ENCODE measurements at regions not wholly inside any gene's neighbourhood (a gene's known extent, or its start where the extent isn't known, plus 50 kb on each side); places are given as distances from the start of the nearest gene placed in this dataset.

DNA sequence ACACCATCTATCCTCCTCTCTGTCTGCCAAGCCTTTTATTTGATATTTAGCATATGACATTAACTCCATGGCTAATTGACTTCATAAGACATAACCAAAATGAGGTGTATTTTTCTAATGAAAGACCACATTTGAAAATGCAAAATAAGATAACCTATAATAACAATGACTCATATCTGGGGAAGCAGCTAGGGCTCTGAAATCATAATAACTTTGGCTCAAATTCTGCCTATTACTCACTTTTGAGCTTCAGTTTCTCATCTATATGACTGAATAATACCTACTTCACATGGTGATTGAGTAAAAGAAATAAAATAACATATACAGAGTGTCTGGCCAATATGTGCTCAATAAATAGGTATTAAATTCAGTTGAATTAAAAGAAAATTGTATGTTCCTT lies 1419.8 kb upstream of the TENM4 start:
- no peak for DNase-seq (ENCODE audit: low read depth, low spot score)

DNA sequence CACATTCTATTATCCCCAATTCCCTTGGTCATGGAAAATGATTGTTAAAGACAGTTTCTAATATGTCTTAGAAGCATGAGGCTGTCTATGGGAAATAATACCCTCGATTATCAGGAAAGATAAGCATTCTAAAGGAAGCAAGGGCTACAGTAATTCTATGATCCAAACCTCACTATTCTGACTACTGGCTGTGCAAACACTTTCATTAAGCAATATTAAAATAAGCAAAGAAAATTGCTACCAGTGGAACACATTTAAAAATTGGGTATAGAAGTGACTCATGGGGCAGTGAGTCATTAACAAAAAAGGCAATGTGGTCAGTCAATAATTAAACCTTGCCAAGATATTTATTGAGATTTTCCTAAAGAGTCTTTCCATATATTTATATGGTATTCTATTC lies 1415.2 kb upstream of the TENM4 start:
- DNase-seq (ENCODE audit: low read depth, low spot score), result no peak

DNA sequence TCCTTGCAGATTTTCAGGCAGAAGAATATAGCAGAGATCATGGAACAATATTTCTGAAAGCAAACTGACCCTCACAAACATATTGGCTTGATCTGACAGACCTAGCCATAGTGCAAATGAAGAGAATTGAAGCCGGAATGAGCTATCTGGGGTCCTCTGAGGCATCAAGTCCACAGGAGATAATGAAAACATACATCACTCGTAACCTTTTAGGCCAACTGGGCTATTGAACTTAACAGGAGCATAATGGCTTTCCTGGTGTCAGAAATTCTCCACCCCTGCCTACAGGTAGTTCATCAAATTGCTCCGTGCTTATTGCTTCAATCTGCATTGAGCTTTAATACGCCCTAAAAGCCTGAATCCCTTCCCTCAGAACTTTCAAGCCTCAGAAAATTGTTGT lies 1414.6 kb upstream of the TENM4 start:
- no peak for DNase-seq (ENCODE audit: low read depth, low spot score)

DNA sequence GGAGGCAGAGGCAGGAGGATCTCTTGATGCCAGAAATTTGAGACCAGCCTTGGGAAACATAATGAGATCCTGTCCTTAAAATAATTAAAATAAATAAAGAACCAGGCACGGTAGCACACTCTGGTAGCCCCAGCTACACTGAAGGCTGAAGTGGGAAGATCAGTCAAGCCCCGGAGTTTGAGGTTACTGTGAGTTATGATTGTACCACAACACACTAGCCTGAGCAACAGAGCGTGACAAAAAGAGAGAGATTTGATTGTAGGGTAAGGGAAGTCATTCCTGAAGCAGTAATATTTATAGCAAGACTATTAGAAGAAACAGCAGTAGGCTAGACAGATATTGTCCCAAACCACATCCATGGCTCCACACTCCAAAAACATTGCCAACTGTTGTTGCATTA lies 1408.4 kb upstream of the TENM4 start:
- DNase-seq (ENCODE audit: low read depth, low spot score), result no peak

DNA sequence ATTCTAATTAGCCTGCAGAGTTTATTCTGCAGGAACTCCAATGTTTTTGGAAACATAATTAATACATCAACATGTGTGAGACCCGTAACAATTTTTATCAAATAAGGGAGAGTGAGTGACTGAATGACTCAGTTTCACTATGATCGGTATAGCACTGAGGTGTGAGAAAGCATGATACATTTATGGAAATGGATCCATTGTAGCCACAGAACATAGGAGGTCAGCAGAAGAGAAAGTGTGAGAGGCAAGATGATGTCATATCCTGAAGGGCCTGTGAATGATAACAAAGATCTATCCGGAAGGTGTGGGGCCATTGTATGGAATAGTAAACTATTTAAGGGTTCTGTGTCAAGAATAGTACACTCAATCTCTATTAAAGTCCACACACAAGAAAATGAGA lies 1406.1 kb upstream of the TENM4 start:
- no peak for DNase-seq (ENCODE audit: low read depth, low spot score)

DNA sequence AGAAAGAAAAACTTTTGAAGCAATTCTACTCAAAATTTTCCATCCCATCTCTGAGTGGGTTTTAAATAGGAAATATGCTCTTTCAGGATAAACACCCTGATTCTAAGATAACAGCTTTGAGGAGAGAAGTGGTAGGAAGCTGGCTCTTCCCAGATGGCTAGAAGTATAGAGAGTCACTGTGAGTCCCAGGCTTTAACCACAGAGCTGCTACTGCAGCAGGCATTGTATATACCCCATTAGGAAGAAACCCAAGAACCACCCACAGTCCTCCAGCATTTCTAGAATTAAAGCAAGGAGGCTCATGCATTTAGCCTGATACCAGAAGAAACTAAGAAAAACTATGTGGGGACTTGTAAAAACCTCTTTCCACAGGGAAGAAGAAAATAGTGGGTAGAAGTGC lies 1405.6 kb upstream of the TENM4 start:
- no peak for DNase-seq (ENCODE audit: low read depth, low spot score)

DNA sequence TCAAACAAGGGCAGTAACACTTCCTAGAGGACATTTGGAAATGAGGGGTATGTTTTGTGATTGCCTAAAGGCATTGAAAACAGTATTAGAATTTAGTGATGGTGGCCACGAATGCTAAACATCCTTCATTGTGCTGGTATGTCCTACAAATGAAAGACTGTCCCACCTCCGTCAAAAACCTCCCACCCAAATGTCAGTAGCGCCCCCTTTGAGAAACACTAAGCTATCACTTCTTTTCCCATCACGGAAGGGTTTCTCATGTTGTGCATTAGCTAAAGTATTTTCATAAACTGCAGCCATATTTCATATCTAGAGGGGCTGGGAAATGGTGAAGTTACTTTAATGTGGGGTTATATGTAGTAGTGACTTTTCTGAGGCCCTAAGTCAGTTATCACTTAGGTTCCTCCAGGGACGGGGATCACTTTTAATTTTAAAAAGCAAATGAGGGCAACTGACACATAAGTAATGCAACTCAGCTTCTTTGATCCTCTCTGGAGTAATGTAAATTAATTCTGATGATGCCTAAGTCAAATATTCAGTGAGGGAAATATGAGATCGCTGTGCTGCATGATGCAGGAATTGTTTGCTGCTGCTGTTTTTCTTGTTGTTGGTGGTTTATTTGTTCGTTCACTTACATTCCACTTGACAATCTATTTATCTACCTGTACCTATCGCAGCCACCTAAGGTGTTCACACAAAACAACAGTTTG lies 1403.4 kb upstream of the TENM4 start:
- no peak for DNase-seq (ENCODE audit: low read depth, low spot score)

DNA sequence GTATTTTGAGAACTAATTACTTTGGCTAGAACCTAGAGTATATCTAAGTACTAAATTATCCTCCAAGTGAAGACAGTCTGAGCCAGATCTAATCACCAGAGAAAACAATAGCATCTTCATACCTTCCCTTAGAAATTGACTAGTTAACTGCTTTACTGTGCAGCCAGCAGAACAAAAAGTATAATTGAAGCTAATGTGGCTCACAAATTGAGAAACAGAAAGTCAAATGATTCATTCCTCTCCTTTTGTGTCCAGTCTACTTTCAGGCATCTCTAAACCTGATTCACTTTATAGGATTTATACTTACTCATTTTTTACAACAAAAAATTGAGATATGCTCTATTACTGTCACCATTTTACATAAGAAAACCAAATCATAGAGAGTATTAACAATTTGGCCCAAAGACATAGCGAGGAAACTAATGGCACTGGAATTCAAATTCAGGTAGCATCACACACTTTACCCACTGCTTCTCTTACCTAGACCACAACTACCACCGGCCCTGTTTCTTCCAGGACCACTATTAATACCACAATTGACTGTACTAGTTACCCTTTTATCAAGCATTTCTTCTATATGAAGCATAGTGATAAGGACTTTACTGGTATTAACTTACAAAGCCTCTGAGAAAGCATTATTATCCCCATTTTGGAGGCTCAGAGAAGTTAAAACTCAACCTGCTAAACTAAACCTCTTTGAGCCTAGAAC lies 1402.6 kb upstream of the TENM4 start:
- DNase-seq (ENCODE audit: low read depth, low spot score), result no peak

DNA sequence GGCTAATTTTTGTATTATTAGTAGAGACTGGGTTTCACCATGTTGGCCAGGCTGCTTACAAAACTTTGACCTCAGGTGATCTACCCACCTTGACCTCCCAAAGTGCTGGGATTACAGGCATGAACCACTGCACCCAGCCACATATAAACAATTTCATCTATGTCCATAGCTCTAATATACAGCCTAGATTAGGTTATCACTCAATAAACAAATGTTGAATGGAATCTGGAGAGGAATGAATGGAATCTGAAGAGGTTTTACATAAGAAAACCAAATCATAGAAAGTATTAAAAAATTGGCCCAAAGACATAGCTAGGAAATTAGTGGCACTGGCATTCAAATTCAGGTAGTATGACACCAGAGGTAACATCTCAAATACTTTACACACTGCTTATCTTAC lies 1401.4 kb upstream of the TENM4 start:
- no peak for DNase-seq (ENCODE audit: low read depth, low spot score)

DNA sequence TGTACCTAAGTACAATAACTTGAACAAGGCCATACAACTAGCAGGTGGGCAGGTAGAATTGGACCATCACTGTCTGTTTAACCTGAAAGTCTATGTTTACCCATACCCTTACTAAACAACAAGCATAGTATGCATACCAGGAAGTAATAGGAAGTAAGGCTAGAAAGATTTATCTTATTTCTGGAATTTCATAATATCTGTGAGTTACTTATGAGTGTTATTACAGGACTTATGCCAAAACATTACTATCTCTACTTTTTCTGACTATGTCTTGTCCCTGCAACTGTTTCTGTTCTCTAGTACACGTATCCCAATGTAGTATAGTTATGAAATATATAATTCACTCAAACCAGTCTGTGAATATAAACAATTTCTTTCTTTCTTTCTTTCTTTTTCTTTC lies 1400.8 kb upstream of the TENM4 start:
- DNase-seq (ENCODE audit: low read depth, low spot score), result no peak

DNA sequence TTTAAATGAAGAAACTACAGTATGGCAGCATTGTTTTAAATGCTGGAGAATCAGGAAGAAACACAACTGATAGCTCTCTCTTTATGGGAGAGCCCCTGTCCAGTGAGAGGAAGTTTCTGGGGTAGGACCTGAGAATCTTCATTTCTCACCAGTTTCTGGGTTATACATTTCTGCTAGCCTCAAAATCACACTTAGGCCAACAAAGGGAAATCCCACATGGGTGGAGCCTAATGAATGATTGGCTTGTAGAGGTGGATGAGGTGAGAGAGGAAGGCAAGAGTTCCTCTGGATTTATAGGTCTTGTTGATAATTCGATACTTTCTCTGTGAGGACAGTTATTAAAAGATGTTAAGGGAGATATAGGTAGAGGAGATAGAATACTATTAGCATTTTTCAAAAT lies 1397.3 kb upstream of the TENM4 start:
- DNase-seq (ENCODE audit: low read depth, low spot score), result no peak

DNA sequence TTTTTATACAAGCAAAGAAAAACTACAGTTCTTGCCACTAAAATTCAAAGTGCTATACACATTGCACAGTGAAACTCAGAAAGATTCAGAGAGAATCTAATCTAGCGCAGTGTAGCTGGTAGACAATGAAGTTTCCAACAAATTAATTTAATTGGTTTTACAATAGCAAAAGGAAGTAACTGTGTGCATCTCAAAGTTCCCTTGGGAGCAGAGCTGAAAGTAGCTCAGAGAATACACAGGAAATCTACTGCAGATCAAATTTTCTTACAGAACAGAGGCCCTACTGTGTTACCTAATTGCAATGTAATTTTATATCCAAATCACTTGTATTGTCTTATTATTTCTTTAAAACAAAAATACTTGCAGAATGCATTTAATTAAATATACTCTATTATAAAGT lies 1396.2 kb upstream of the TENM4 start:
- no peak for DNase-seq (ENCODE audit: low read depth, low spot score)

DNA sequence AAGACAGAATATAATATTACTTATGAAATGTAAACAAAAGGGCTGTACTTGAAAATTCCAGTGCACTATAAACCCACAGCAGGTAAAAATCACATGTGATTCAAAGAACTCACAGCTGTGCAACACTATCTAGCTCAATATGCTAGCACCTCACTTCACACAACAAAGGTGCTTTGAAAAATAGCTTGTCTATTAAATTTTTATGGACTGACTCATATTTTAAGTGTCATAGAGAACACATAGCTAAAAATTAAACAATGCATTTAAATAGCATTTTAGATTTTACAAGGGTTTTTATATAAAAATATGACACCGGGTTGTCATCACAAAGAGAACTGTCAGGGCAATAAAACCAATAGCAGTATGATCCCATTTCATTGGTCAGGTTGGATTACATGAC lies 1390.5 kb upstream of the TENM4 start:
- no peak for DNase-seq (ENCODE audit: low read depth, low spot score)

DNA sequence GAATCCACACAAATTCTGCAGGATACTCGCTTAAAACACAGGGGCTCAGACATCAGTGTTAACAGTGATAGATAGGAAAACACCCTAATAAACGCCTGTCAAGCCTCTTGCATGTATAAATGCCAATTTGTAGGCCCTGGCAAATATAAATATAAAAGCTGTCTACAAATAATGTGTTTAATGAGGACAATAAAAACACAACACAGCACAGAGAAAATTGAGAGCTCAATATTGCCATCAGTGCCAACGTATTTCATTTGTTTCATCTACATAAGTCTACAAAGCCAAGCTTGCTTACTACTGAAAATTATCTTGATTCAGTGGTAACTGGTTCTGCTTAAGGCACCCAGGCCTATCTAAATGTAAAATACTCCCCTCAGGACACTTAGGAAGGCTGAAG lies 1387.0 kb upstream of the TENM4 start:
- DNase-seq (ENCODE audit: low read depth, low spot score), result no peak

DNA sequence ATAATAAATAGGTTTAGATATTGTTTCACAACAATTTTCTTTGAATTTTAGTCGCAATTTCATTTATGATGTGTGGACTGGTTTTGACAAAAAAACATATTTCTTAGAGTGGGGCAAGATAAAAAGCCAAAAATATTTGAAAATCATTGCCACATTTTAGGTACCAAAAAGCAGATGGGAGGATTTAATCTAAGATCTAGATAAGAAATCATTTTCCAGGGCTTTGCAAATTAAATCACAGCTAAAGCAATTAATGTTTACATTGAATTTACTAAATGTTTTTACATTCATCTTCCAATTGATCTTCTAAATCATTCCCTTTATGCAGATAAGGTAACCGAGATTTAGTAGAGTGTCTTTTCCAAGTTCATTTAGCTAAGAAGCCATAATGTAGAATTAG lies 1386.0 kb upstream of the TENM4 start:
- DNase-seq (ENCODE audit: low read depth, low spot score), result no peak

DNA sequence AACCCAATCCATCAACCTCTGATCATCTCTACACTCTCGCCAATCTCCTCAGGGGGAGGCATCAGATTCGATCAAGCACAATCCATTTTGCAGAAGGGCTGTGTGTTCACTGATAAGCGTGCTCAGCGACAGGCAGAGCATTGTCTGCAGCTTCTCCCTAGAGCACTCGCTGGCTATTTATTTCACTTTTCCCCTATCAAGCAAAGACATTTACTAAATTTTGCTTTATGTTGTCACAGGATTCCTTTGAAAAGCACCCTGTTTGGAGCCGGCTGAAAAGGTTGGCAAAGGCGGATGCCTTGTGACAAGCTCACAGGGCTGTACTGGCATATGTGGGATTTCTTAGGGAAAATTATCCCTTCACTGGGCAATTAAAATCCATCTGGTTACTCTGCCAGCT lies 1381.5 kb upstream of the TENM4 start:
- DNase-seq (ENCODE audit: low read depth, low spot score), result no peak

DNA sequence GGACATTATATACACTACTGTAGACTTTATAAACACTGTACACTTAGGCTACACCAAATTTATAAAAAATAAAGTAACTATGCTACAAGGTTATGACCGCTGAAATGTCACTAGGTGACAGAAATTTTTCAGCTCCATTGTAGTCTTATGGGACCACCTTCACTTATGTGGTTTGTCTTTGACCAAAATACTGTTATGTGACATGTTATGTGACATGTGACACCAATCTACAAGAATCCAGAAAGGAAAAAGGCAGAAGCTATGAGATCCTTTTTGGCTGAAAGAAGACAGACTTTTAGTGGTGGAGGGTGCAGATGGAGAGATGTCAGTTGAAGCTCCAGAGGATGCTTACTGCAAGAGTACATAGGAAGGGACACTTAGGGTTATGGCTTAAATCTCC lies 1378.4 kb upstream of the TENM4 start:
- DNase-seq (ENCODE audit: low read depth, low spot score), result no peak

DNA sequence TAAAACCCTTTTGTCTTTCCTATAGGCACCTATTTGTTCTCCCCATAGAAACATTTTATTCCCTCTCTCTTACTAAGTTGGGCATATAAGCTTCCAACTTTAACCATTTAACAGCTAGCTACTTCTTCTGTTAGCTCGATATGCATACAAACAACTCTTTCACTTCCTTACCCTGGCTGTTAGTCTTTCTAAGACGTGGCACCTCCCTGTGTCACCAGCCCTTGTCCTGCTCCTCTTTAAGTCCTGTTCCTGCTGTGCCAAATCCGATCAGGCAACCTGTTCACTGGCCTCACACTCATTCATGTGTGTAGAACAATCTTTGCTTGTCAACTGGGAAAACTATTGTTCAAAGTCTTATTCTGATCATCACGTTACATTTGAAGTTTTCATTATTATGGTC lies 1376.1 kb upstream of the TENM4 start:
- DNase-seq (ENCODE audit: low read depth, low spot score), result no peak

DNA sequence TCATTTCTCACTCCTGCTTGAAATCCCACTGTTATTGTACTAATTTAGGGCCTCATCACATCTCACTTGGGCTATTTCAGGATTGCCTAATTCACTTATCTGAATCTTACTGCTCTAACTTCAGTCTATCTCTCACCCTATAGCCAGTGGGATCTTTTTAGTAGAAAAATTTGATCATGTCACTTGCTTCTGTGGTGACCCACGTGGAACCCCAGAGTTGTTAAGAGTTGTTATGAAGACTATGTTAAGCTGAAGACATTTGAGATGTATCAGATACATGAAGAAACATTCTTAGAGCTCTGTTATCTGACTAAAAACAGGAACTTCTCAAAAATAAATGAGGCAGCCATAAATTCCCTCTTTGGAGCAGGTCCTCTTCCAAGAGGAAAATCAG lies 1375.6 kb upstream of the TENM4 start:
- DNase-seq (ENCODE audit: low read depth, low spot score), result no peak

DNA sequence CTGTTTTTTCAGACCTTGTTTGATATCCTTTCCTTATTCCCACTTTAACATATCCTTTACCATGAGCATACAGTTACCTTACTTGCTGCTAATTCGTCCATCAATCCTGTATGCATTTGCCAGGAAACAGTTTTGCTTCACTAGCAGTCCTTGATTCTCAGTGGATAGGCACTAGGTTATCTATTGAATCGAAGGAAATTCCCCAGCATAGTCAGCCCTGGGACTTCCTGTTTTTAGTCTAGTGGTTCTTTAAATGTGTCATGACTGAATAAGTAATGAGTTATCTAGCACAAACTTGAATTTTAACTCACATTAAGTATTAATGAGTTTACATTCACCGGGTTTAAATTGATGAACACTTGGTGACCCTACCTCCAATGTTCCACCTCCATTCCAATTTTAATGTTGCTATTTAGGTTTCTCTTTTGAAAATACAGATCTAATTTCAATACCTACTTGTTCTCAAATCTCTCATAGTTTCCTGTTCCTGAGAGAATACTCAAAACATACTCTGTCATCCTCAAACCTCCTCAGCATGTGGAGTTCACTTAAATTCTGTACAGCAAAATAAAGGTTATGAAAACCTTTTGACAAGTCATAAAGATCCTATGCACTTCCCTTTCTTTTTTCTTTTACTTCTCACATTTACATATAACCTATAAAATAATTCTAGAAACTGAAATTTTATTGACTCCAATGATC lies 1375.1 kb upstream of the TENM4 start:
- no peak for DNase-seq (ENCODE audit: low read depth, low spot score)

DNA sequence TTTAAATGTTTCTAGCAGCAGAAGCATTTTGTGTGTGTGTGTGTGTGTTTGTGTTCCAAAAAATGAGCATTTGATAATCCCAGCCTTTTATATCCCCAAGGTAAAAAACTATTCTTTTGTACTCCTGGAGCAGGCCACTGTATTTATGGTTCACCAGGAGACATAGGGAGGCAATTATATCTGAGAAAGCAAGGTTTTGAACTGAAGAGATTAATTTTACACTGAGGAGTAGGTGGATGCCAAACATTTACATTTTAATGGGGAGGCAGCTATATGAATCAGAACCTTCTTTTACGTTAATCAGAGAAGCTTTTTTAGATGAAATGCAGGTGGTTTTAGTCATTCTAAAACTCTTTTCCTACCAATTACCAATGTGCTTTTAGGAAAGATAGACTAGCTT lies 1374.0 kb upstream of the TENM4 start:
- DNase-seq (ENCODE audit: low read depth, low spot score), result no peak

DNA sequence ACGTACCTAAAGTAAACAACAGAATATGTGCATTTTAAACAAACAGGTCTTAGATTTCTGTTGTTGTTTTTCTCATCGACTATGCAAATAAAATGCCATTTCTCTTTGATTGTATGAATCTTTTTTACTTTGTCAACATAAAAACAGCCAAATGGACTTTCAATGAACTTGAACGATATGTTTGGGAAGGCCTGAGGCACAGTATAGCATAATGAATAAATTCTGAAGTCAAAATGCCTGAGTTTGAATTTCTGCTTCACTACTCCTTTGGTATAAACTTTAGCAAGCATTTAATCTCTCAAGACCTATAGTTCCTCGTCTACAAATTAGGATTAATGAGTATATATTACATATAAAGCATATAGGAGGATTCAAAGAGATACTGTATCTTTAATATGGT lies 1369.9 kb upstream of the TENM4 start:
- DNase-seq (ENCODE audit: low read depth, low spot score), result no peak

DNA sequence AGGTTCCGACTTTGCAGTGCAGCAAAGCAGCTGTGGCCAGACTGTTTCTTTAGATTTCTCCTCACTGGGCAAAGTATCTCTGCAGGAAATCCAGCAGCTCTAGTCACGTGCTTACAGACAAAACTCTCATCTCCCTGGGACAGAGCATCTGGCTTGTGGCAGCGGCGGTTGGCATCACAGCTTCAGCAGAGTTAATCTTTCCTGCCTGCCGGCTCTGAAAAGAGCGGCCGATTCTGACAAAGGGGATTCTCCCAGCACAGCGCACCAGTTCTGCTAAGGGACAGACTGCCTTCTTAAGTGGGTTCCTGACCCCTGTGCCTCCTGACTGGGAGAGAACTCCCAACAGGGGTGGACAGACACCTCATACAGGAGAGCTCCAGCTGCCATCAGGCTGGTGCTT lies 1357.3 kb upstream of the TENM4 start:
- no peak for DNase-seq (ENCODE audit: low read depth, low spot score)
